Epithelial cell of esophagus (primary cell): ENCODE measurements at regions not wholly inside any gene's neighbourhood (a gene's known extent, or its start where the extent isn't known, plus 50 kb on each side); places are given as distances from the start of the nearest gene placed in this dataset.

Experiments
- DNase-seq: peaks from one replicate; pipeline ENCODE4 v3.0.0; 2010; ENCODE audit warnings: low read depth
- H3K4me3 ChIP-seq: 2 replicates; pipeline ENCODE4 v1.5.1; 2011; ENCODE audit warnings: mild to moderate bottlenecking, low read length, control low read depth
- TF ChIP-seq, protein P1 (sequence below): IDR thresholded peaks from 2 replicates; pipeline ENCODE4 v1.5.1; 2011; ENCODE audit warnings: low read depth, mild to moderate bottlenecking, low read length, control low read depth, inconsistent platforms; ENCODE audit not compliant: insufficient read depth; ENCODE audit errors: missing control alignments

DNA sequence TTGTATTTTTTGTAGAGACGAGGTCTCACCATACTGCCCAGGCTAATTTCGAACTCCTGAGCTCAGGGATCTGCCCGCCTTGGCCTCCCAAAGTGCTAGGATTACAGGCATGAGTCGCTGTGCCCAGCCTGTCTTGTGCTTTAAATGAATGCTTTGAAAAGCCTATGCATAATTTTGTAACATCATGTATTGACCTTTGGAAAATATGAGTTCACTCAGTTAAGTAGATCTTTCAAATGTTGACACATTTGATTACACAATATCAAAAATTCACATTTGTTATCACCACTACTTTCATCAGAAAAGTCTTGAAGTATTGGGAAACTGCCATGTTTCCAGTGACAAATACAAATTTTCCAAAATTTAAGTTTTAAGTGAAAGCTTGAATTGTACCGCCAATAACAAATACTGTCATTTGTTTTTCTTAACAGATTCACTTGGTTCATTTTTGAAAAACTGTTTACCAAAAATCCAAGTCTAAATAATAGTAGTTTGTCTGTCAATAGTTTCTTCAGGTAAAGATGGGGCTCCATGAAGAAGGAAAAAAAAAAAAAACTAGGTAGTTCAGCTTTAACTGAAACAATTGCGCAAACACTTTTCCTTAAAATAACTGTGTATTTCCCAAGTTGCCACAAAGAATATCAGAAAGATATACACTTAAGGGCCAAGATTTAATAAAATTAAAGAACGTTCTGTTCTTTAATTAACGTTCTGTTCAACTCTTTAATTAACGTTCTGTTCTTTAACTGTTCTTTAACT, 233.2 kb upstream of the NR5A2 start:
- peak; percentile 42 for DNase-seq
- TF ChIP-seq, protein P1, sequence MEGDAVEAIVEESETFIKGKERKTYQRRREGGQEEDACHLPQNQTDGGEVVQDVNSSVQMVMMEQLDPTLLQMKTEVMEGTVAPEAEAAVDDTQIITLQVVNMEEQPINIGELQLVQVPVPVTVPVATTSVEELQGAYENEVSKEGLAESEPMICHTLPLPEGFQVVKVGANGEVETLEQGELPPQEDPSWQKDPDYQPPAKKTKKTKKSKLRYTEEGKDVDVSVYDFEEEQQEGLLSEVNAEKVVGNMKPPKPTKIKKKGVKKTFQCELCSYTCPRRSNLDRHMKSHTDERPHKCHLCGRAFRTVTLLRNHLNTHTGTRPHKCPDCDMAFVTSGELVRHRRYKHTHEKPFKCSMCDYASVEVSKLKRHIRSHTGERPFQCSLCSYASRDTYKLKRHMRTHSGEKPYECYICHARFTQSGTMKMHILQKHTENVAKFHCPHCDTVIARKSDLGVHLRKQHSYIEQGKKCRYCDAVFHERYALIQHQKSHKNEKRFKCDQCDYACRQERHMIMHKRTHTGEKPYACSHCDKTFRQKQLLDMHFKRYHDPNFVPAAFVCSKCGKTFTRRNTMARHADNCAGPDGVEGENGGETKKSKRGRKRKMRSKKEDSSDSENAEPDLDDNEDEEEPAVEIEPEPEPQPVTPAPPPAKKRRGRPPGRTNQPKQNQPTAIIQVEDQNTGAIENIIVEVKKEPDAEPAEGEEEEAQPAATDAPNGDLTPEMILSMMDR: no peak
- no peak overlapping the region for H3K4me3 ChIP-seq

DNA sequence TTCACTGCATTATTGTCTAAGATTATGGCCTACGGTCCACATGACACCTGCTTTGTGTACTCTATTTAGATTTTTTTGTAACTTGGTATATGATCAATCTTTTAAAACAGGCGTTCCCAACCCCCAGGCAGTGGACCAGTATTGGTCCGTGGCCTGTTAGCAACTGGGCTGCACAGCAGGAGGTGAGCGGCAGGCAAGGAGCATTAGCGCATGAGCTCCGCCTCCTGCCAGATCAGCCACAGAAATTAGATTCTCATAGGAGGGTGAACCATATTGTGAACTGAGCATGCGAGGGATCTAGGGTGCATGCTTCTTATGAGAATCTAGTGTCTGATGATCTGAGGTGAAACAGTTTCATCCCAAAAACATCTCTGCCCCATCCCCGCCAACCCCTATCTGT, 228.4 kb upstream of the NR5A2 start:
- no peak for DNase-seq
- TF ChIP-seq, protein P1: no peak
- no peak overlapping the region for H3K4me3 ChIP-seq

DNA sequence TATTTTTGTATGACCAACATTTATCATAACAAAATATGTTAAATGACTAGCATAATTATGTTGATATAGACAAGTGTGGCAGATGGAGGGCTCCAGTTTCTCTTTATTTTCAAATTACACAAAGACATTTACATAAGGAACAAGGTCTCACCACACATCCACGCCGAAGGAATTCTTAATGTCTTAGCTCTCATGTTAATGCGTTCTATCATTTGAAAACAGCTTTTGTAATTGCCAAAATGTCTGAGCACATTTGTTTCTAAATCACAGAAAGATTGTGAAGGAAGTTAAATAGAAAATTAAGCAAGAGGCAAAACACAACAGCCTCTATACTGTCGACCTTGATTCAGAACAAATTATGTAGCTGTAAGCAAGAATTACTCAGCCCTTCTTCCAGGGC, 223.0 kb upstream of the NR5A2 start:
- no peak overlapping the region for H3K4me3 ChIP-seq
- DNase-seq: peak; percentile 4
- TF ChIP-seq, protein P1: no peak

DNA sequence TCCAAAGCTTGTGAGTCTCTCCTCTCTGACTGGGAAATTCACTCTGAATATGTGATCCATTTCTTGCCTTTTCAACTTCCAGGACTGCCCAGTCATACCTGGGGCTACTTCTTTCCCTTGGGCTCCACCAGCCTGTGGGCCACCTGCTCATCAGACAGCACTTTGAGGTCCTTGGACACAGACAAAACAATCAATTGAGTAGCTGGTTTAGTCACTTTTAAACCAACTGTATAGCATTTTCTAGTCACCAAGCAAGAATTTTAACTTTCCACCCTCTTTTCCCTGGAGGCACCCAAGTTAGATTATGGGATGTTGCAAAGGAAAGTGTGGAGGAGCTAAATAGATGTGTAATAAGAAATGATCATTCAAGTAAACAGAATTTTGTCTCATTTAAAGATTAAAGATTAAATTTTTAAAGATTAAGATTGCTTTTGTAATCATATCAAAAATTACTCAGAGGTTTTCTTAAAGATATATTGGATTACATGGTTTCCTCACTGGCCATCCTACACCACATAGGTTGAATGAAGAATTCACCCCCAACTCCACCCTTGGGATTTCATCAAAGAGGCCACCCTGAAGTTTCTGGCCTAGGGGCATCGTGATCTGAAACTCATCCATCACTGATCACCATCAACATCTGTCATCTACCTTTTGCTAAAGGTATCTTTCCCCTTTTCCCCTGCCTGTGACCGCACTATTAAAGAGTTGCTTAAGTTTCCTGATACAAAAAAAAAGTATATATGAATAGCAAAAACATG, 219.2 kb upstream of the NR5A2 start:
- TF ChIP-seq, protein P1: no peak
- DNase-seq: peak; percentile 50

DNA sequence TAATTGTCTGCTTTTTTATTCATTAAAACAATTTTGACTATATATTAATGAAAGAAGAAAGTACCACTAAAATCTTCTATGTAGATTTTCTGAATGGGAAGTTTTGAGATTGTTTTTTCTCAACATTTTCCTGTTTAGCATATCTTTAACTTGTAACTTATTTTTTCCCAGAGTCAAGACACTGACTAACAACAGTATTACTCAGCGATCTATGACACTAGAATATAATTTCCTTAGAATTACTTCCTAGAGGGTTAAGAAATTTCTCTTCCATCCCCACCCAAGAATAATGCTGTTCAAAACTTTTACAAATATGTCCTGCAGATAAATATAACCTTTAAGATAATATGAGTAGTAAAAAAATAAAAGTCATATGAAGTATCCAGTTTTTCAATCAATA, 218.2 kb upstream of the NR5A2 start:
- H3K4me3 ChIP-seq: no peak overlapping the region
- DNase-seq: peak; percentile 14
- TF ChIP-seq, protein P1: no peak

More for the DNA sequence above, 219.2 kb upstream of the NR5A2 start:
- no peak overlapping the region for H3K4me3 ChIP-seq

DNA sequence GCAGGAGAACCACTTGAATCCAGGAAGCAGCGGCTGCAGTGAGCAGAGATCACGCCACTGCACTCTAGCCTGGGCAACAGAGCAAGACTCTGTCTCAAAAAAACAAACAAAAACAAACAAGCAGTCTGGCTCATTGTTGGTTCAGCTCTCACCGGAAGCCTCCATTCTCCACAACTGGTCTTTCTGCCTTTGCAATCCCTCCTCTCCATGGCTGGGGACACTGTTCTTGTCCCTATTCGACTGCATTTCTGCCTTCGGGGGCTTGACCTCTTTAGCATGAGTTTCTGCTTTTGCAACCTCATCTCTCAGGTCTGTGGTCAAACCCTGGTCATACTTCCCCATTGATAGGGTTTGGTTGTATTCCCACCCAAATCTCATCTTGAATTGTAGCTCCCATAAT, 216.3 kb upstream of the NR5A2 start:
- TF ChIP-seq, protein P1: no peak
- no peak overlapping the region for H3K4me3 ChIP-seq
- DNase-seq: no peak
